Esophagus muscularis mucosa (tissue), 4 donors: ENCODE measurements at regions not wholly inside any gene's neighbourhood (a gene's known extent, or its start where the extent isn't known, plus 50 kb on each side); places are given as distances from the start of the nearest gene placed in this dataset.

Experiments used
- CTCF ChIP-seq, 3 experiments: fragments of 200-600 bp in 2 of 3; fragments of 450-650 bp in 1 of 3; sonication (generic) in 2 of 3; IDR thresholded peaks; one replicate each; pipeline ENCODE4 v1.5.1; 2017 to 2019; ENCODE audit warnings: antibody characterized with exemption in 3 of 3, mild to moderate bottlenecking in 2 of 3, moderate library complexity in 1 of 3
- EP300 ChIP-seq: sonication (generic); formaldehyde crosslinking; IDR thresholded peaks from one replicate; pipeline ENCODE4 v1.6.1; 2017; ENCODE audit warnings: antibody characterized with exemption
- POLR2A ChIP-seq: fragments of 450-650 bp; IDR thresholded peaks from one replicate; pipeline ENCODE4 v1.6.1; 2017; ENCODE audit warnings: antibody characterized with exemption, moderate library complexity, mild to moderate bottlenecking, low read depth
- POLR2AphosphoS5 ChIP-seq, 2 donors: sonication (generic); formaldehyde crosslinking; IDR thresholded peaks; one replicate each; pipeline ENCODE4 v1.6.1; 2017; ENCODE audit warnings: antibody characterized with exemption in 2 of 2

DNA sequence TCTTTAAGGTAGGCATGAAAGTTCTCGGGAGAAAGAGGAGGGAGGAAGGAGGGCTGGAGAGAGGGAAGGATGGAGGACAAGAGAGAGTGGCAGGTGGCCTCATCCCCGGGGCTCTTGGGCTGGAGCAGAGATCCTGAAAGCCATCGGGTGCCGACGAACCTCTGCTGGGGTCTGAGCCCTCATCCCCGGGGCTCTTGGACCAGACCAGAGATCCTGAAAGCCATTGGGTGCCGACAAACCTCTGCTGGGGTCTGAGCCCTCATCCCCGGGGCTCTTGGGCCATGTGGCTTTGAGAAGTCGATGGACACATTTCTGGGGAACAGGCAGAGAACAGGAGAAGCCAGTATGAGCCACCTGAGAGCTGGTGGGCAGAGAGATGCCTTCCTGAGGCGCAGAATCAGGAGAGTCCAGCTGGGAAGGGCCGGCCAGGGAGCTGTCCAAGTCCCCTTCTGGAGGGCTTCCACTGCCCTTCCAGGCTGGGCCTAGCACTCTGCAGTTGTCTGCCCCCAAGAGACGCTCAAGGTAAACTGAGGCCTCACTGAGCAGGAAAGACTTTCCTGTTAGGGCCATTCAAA, 1398.1 kb downstream of the BRD1 start:
- TF ChIP-seq CTCF (IDR thresholded peaks at IDR 0.05) (no peak), POLR2A (no peak), POLR2AphosphoS5 (IDR thresholded peaks at IDR 0.05) (no peak), EP300 (no peak)
